GM23338 (cell line): ENCODE measurements at regions not wholly inside any gene's neighbourhood (a gene's known extent, or its start where the extent isn't known, plus 50 kb on each side); places are given as distances from the start of the nearest gene placed in this dataset.

Experiments
- ATAC-seq: fragments of 200-7000 bp; cut with Tn5 transposase; 3 replicates; pipeline ENCODE4 v1.9.1; 2020
- DNase-seq: peaks from one replicate; pipeline ENCODE4 v3.0.0-alpha.2; 2015; ENCODE audit warnings: low spot score
- H2AFZ ChIP-seq: fragments of 200-600 bp; sonication (generic); 2 replicates; pipeline ENCODE4 v1.8.0; 2016; ENCODE audit warnings: antibody characterized with exemption, mild to moderate bottlenecking, moderate library complexity
- H3F3A ChIP-seq: fragments of 200-600 bp; sonication (generic); replicated peaks from 2 replicates; pipeline ENCODE4 v1.8.0; 2017; ENCODE audit warnings: antibody characterized with exemption, mixed run types, low read depth
- H3K27ac ChIP-seq: fragments of 200-600 bp; sonication (generic); 2 replicates; pipeline ENCODE4 v1.6.1; 2016; ENCODE audit warnings: low read depth
- H3K27me3 ChIP-seq: fragments of 200-600 bp; sonication (generic); 2 replicates; pipeline ENCODE4 v1.8.0; 2016; ENCODE audit warnings: mild to moderate bottlenecking, mixed run types, moderate library complexity; ENCODE audit not compliant: insufficient read depth
- H3K36me3 ChIP-seq: fragments of 200-600 bp; sonication (generic); 2 replicates; pipeline ENCODE4 v1.8.0; 2016; ENCODE audit warnings: mild to moderate bottlenecking; ENCODE audit not compliant: insufficient read depth
- H3K4me1 ChIP-seq: fragments of 200-600 bp; sonication (generic); 2 replicates; pipeline ENCODE4 v1.8.0; 2016; ENCODE audit warnings: mild to moderate bottlenecking, moderate library complexity; ENCODE audit not compliant: insufficient read depth
- H3K4me2 ChIP-seq: fragments of 200-600 bp; sonication (generic); 2 replicates; pipeline ENCODE4 v1.7.1; 2017; ENCODE audit warnings: mixed run types
- H3K4me3 ChIP-seq: fragments of 200-600 bp; sonication (generic); 2 replicates; pipeline ENCODE4 v1.6.1; 2016; ENCODE audit warnings: mixed run types
- H3K79me2 ChIP-seq: fragments of 200-600 bp; sonication (generic); replicated peaks from 2 replicates; pipeline ENCODE4 v1.8.0; 2017; ENCODE audit warnings: mild to moderate bottlenecking; ENCODE audit not compliant: insufficient read depth
- H3K9me2 ChIP-seq: fragments of 200-600 bp; sonication (generic); 2 replicates; pipeline ENCODE4 v1.8.0; 2017; ENCODE audit not compliant: insufficient read depth
- H4K20me1 ChIP-seq: fragments of 200-600 bp; sonication (generic); replicated peaks from 2 replicates; pipeline ENCODE4 v1.8.0; 2017; ENCODE audit warnings: mild to moderate bottlenecking; ENCODE audit not compliant: insufficient read depth
- H3K27ac Mint-ChIP-seq: 2 replicates; pipeline ENCODE4 v1.8.0; 2020; ENCODE audit warnings: inconsistent platforms, mild to moderate bottlenecking, moderate library complexity, mixed read lengths
- H3K27me3 Mint-ChIP-seq: 3 replicates; pipeline ENCODE4 v1.8.0; 2022; ENCODE audit warnings: low read depth, mild to moderate bottlenecking, moderate library complexity, mixed read lengths, inconsistent platforms; ENCODE audit not compliant: insufficient read depth, poor library complexity
- H3K36me3 Mint-ChIP-seq: 3 replicates; pipeline ENCODE4 v1.8.0; 2021; ENCODE audit warnings: low read depth, mild to moderate bottlenecking, inconsistent platforms, moderate library complexity, mixed read lengths
- H3K4me1 Mint-ChIP-seq: 3 replicates; pipeline ENCODE4 v1.8.0; 2020; ENCODE audit warnings: mild to moderate bottlenecking, inconsistent platforms, mixed read lengths
- H3K4me3 Mint-ChIP-seq: 3 replicates; pipeline ENCODE4 v1.8.0; 2021; ENCODE audit warnings: moderate library complexity, mild to moderate bottlenecking, inconsistent platforms, mixed read lengths
- H3K9me3 Mint-ChIP-seq: 3 replicates; pipeline ENCODE4 v1.8.0; 2020; ENCODE audit warnings: moderate library complexity, mild to moderate bottlenecking, inconsistent platforms, mixed read lengths
- CREB1 ChIP-seq: fragments of 250-450 bp; sonication (Bioruptor Pico); IDR thresholded peaks from 2 replicates; pipeline ENCODE4 v1.5.0; 2020; ENCODE audit warnings: low read depth, mild to moderate bottlenecking, moderate library complexity
- CTCF ChIP-seq, 2 experiments: fragments of 200-600 bp in 1 of 2; sonication (generic) in 1 of 2; conservative IDR thresholded peaks; 2 replicates each; pipeline versions ENCODE4 v1.5.1 to v1.6.1; 2016 to 2017; ENCODE audit warnings: antibody characterized with exemption in 2 of 2, low read depth in 2 of 2, mild to moderate bottlenecking in 2 of 2, moderate library complexity in 1 of 2
- ETS1 ChIP-seq: IDR thresholded peaks from 2 replicates; pipeline ENCODE4 v1.6.1; 2016; ENCODE audit warnings: antibody characterized with exemption
- EZH2 ChIP-seq: fragments of 200-600 bp; sonication (generic); IDR thresholded peaks from one replicate; pipeline ENCODE4 v1.8.0; 2017; ENCODE audit warnings: antibody characterized with exemption, mild to moderate bottlenecking, low read depth; ENCODE audit not compliant: unreplicated experiment
- EZH2phosphoT487 ChIP-seq: fragments of 200-600 bp; sonication (generic); IDR thresholded peaks from one replicate; pipeline ENCODE4 v1.8.1; 2018; ENCODE audit warnings: antibody characterized with exemption; ENCODE audit not compliant: unreplicated experiment
- JUNB ChIP-seq: IDR thresholded peaks from one replicate; pipeline ENCODE4 v1.6.1; 2016; ENCODE audit warnings: antibody characterized with exemption; ENCODE audit not compliant: unreplicated experiment
- NANOG ChIP-seq: IDR thresholded peaks from 2 replicates; pipeline ENCODE4 v1.6.1; 2016; ENCODE audit warnings: antibody characterized with exemption, borderline replicate concordance
- POLR2AphosphoS5 ChIP-seq: IDR thresholded peaks from 2 replicates; pipeline ENCODE4 v1.6.1; 2016; ENCODE audit warnings: antibody characterized with exemption, low read depth
- REST ChIP-seq: IDR thresholded peaks from one replicate; pipeline ENCODE4 v1.6.1; 2018; ENCODE audit warnings: antibody characterized with exemption; ENCODE audit not compliant: unreplicated experiment
- STAT1 ChIP-seq: IDR thresholded peaks from one replicate; pipeline ENCODE4 v1.6.1; 2016; ENCODE audit warnings: antibody characterized with exemption; ENCODE audit not compliant: unreplicated experiment
- ZNF114 ChIP-seq: fragments of 250-450 bp; sonication (Bioruptor Pico); IDR thresholded peaks from 2 replicates; pipeline ENCODE4 v1.5.0; 2020; ENCODE audit warnings: mild to moderate bottlenecking, moderate library complexity
- ZNF331 ChIP-seq: fragments of 250-450 bp; sonication (Bioruptor Pico); IDR thresholded peaks from 2 replicates; pipeline ENCODE4 v1.5.0; 2020; ENCODE audit warnings: low read depth, mild to moderate bottlenecking, moderate library complexity
- ZNF462 ChIP-seq: fragments of 250-450 bp; sonication (Bioruptor Pico); IDR thresholded peaks from 2 replicates; pipeline ENCODE4 v1.5.0; 2020; ENCODE audit warnings: mild to moderate bottlenecking, moderate library complexity

- no peaks in the 10 kb centered on the region for H3K9me2 ChIP-seq
- peaks cover 31% of the 10 kb centered on the region for H3K27me3 Mint-ChIP-seq
Observed at GRCh38 chr20:61026173-61026572, 225.9 kb upstream of the CDH4 start.

More at GRCh38 chr20:61026173-61026572, 225.9 kb upstream of the CDH4 start:
- no peak overlapping the region for H3K27ac Mint-ChIP-seq
- Histone ChIP-seq H3K79me2 (no peaks in the 10 kb centered on the region), H3K27ac (no peak overlapping the region), H3F3A (no peaks in the 10 kb centered on the region), H3K36me3 (peaks cover 5% of the 10 kb centered on the region; the same call in 1 of the 2 replicates), H4K20me1 (no peaks in the 10 kb centered on the region), H3K4me1 (no peaks in the 10 kb centered on the region), H3K27me3 (no peaks in the 10 kb centered on the region), H3K4me2 (no peak overlapping the region), H2AFZ (no peak overlapping the region), H3K4me3 (no peak overlapping the region)
- peaks cover 33% of the 10 kb centered on the region for H3K9me3 Mint-ChIP-seq
- no peak for DNase-seq
- H3K36me3 Mint-ChIP-seq = peaks cover 11% of the 10 kb centered on the region
- H3K4me1 Mint-ChIP-seq = no peaks in the 10 kb centered on the region
- H3K4me3 Mint-ChIP-seq = no peak overlapping the region
- no peak for TF ChIP-seq NANOG
- no peak for TF ChIP-seq POLR2AphosphoS5
- no peak for TF ChIP-seq REST
- TF ChIP-seq ZNF462 (CRISPR knock-in tag) = no peak
- no peak for TF ChIP-seq CREB1 (CRISPR knock-in tag)
- no peak for TF ChIP-seq JUNB
- no peak for TF ChIP-seq EZH2phosphoT487
- TF ChIP-seq EZH2 = no peak
- no peak for TF ChIP-seq CTCF (conservative IDR thresholded peaks at IDR 0.05; ENCODE audit: low read depth in 2 of 2)
- TF ChIP-seq ZNF331 (CRISPR knock-in tag) = no peak
- no peak for TF ChIP-seq ZNF114 (CRISPR knock-in tag)
- no peak for TF ChIP-seq STAT1
- no peak for TF ChIP-seq ETS1
- no peak for ATAC-seq
